HEK293T (cell line): ENCODE measurements at regions not wholly inside any gene's neighbourhood (a gene's known extent, or its start where the extent isn't known, plus 50 kb on each side); places are given as distances from the start of the nearest gene placed in this dataset.

Experiments
- ARNT ChIP-seq: fragments of 450-650 bp; IDR thresholded peaks from 2 replicates; pipeline ENCODE4 v1.6.1; 2017; ENCODE audit warnings: mild to moderate bottlenecking
- LEF1 ChIP-seq: fragments of 450-650 bp; IDR thresholded peaks from 2 replicates; pipeline ENCODE4 v1.6.1; 2017; ENCODE audit warnings: mild to moderate bottlenecking, borderline replicate concordance
- NFRKB ChIP-seq: fragments of 450-650 bp; IDR thresholded peaks from 2 replicates; pipeline ENCODE4 v1.6.1; 2016; ENCODE audit warnings: mild to moderate bottlenecking, moderate library complexity
- PKNOX1 ChIP-seq: fragments of 450-650 bp; IDR thresholded peaks from 2 replicates; pipeline ENCODE4 v1.6.1; 2016

GRCh38 chr6:143581835-143582480 is 70.4 kb upstream of the FUCA2 start:
- TF ChIP-seq LEF1 (no peak), NFRKB (no peak), ARNT (no peak), PKNOX1 (no peak)
